Spleen (tissue), 7 donors: ENCODE measurements at regions not wholly inside any gene's neighbourhood (a gene's known extent, or its start where the extent isn't known, plus 50 kb on each side); places are given as distances from the start of the nearest gene placed in this dataset.

Source experiments
- POLR2A ChIP-seq, 3 donors: fragments of 450-650 bp; IDR thresholded peaks; one replicate each; pipeline ENCODE4 v1.5.1; 2017; ENCODE audit warnings: antibody characterized with exemption in 3 of 3, mild to moderate bottlenecking in 1 of 3
- POLR2AphosphoS5 ChIP-seq, 3 donors: sonication (generic); formaldehyde crosslinking; IDR thresholded peaks; one replicate each; pipeline ENCODE4 v1.5.1; 2017; ENCODE audit warnings: antibody characterized with exemption in 3 of 3
- TF ChIP-seq, protein P1 (sequence below), 11 experiments: fragments of 200-600 bp in 7 of 11; fragments of 450-650 bp in 4 of 11; sonication (generic) in 4 of 11; IDR thresholded peaks in 8 of 11; conservative IDR thresholded peaks in 3 of 11; 1 replicate in 7 of 11; 2 replicates in 4 of 11; pipeline versions ENCODE4 v1.4.0 to v1.8.0; 2016 to 2021; ENCODE audit warnings: antibody characterized with exemption in 11 of 11, inconsistent platforms in 4 of 11, mild to moderate bottlenecking in 1 of 11
- donor health status: DM: no; HTN: no; CAD: no; lungs with moderate emphysema.
- donor health status: DM: no; HTN: no; CAD: no.
- donor health status: DM: no; HTN: no; CAD: no.

DNA sequence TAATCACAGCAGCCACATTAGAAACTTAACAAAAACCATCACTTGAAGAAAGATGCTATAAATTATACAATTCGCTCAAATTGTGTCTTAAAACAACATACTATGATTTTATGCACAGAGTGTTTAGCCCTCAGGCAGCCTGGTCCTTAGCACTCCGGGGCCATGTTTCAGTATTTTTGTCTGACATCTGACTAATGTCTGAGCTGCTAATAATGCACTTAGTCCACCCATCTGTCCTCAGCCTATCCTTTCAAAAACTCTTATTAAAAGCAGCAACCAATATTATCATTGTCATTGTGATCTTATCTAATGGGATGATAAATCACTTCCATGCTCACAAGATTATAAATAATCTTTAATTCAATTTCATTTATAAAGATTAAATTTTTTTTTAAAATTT lies 602.7 kb upstream of the FOXG1 start:
- TF ChIP-seq, protein P1, sequence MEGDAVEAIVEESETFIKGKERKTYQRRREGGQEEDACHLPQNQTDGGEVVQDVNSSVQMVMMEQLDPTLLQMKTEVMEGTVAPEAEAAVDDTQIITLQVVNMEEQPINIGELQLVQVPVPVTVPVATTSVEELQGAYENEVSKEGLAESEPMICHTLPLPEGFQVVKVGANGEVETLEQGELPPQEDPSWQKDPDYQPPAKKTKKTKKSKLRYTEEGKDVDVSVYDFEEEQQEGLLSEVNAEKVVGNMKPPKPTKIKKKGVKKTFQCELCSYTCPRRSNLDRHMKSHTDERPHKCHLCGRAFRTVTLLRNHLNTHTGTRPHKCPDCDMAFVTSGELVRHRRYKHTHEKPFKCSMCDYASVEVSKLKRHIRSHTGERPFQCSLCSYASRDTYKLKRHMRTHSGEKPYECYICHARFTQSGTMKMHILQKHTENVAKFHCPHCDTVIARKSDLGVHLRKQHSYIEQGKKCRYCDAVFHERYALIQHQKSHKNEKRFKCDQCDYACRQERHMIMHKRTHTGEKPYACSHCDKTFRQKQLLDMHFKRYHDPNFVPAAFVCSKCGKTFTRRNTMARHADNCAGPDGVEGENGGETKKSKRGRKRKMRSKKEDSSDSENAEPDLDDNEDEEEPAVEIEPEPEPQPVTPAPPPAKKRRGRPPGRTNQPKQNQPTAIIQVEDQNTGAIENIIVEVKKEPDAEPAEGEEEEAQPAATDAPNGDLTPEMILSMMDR (IDR thresholded peaks at IDR 0.05 in 8 of 11, conservative IDR thresholded peaks at IDR 0.05 in 3 of 11): no peak
- no peak for TF ChIP-seq POLR2AphosphoS5 (IDR thresholded peaks at IDR 0.05)
- no peak for TF ChIP-seq POLR2A (IDR thresholded peaks at IDR 0.05)
